ENCODE measurements at regions not wholly inside any gene's neighbourhood (a gene's known extent, or its start where the extent isn't known, plus 50 kb on each side); places are given as distances from the start of the nearest gene placed in this dataset.

- ATAC-seq (no peak), DNase-seq (ENCODE audit: low spot score in 2 of 2) (no peak)
- Mint-ChIP-seq H3K9me3 (peaks cover 8% of the 10 kb centered on the region), H3K4me1 (no peaks in the 10 kb centered on the region), H3K4me3 (no peak overlapping the region), H3K27ac (no peak overlapping the region), H3K36me3 (no peaks in the 10 kb centered on the region)
Observed at GRCh38 chr12:24608637-24609285, 340.1 kb downstream of the BCAT1 start.

- H3K4me1 Mint-ChIP-seq = no peaks in the 10 kb centered on the region
- DNase-seq (ENCODE audit: low spot score in 2 of 2) = no peak
- H3K4me3 Mint-ChIP-seq = no peak overlapping the region
- H3K27ac Mint-ChIP-seq = no peak overlapping the region
- no peak for ATAC-seq
- no peaks in the 10 kb centered on the region for H3K36me3 Mint-ChIP-seq
- peaks cover 8% of the 10 kb centered on the region for H3K9me3 Mint-ChIP-seq
Observed at GRCh38 chr12:24608108-24608507, 340.8 kb downstream of the BCAT1 start.

DNA sequence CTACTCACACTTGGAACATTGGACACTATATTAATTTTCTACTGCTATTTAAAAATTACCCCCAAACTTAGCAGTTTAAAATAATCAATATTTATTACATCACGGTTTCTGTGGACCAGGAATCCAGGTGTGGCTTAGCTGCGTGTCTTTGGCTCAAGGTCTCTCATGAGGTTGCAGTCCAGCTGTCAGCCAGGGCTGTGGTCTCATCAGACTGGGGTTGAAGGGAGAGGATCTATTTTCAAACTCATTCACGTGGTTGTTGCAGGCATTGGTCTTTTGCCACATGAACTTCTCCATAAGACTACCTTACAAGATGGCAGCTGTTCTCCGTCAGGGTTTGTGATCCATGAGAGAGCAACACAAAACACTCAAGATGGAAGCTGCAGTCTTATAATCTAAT, 343.0 kb downstream of the BCAT1 start:
- DNase-seq (ENCODE audit: low spot score in 2 of 2) (no peak), ATAC-seq (no peak)
- Mint-ChIP-seq H3K9me3 (peaks cover 8% of the 10 kb centered on the region), H3K27ac (no peak overlapping the region), H3K4me1 (peaks cover 2% of the 10 kb centered on the region), H3K36me3 (peaks cover 2% of the 10 kb centered on the region), H3K4me3 (no peak overlapping the region)

GRCh38 chr12:24605466-24605865, 343.4 kb downstream of the BCAT1 start:
- Mint-ChIP-seq H3K9me3 (peaks cover 8% of the 10 kb centered on the region), H3K4me1 (peaks cover 6% of the 10 kb centered on the region), H3K4me3 (no peak overlapping the region), H3K27ac (no peak overlapping the region), H3K36me3 (peaks cover 6% of the 10 kb centered on the region)
- DNase-seq (ENCODE audit: low spot score in 2 of 2) = no peak
- ATAC-seq = peak; percentile 43

DNA sequence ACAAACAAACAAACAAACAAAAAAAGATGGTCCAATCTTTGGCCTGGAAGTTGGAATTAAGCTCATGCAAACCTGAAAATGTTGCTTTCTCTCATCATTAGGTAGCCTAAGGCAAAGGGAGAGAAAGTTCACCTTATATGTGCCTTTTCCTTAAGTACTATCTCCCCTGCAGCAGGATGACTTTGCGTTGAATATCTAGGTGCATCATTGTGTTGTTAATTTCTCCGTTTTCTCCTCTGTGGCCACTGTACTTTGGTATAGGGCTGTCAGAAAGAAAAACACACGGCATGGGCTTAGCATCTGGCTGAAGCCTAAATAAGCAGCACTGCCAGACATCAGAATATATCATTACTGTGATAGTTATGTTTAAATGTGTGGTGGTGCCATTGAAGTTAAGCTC, 345.5 kb downstream of the BCAT1 start:
- ATAC-seq (no peak), DNase-seq (ENCODE audit: low spot score in 2 of 2) (no peak)
- Mint-ChIP-seq H3K27ac (no peak overlapping the region), H3K4me1 (peaks cover 6% of the 10 kb centered on the region), H3K36me3 (peaks cover 6% of the 10 kb centered on the region), H3K4me3 (no peak overlapping the region), H3K9me3 (peaks cover 4% of the 10 kb centered on the region)

GRCh38 chr12:24600996-24601395, 347.9 kb downstream of the BCAT1 start:
- H3K9me3 Mint-ChIP-seq = peaks cover 4% of the 10 kb centered on the region
- peak overlapping the region; percentile 71 for H3K27ac Mint-ChIP-seq
- H3K4me1 Mint-ChIP-seq = peaks cover 6% of the 10 kb centered on the region
- ATAC-seq (peak; percentile 92), DNase-seq (ENCODE audit: low spot score in 2 of 2) (no peak)
- no peak overlapping the region for H3K4me3 Mint-ChIP-seq
- peaks cover 6% of the 10 kb centered on the region for H3K36me3 Mint-ChIP-seq

- no peak for DNase-seq (ENCODE audit: low spot score in 2 of 2)
- ATAC-seq = peak; percentile 72
- Mint-ChIP-seq H3K36me3 (peaks cover 6% of the 10 kb centered on the region), H3K4me3 (no peak overlapping the region), H3K9me3 (peaks cover 3% of the 10 kb centered on the region), H3K27ac (peak overlapping the region; percentile 71), H3K4me1 (peaks cover 6% of the 10 kb centered on the region)
Observed at GRCh38 chr12:24600551-24600950, 348.4 kb downstream of the BCAT1 start.

GRCh38 chr12:24599736-24600135, 349.2 kb downstream of the BCAT1 start:
- Mint-ChIP-seq H3K9me3 (no peaks in the 10 kb centered on the region), H3K27ac (no peak overlapping the region), H3K4me3 (no peak overlapping the region), H3K4me1 (peaks cover 6% of the 10 kb centered on the region), H3K36me3 (peaks cover 6% of the 10 kb centered on the region)
- ATAC-seq = no peak
- no peak for DNase-seq (ENCODE audit: low spot score in 2 of 2)

DNA sequence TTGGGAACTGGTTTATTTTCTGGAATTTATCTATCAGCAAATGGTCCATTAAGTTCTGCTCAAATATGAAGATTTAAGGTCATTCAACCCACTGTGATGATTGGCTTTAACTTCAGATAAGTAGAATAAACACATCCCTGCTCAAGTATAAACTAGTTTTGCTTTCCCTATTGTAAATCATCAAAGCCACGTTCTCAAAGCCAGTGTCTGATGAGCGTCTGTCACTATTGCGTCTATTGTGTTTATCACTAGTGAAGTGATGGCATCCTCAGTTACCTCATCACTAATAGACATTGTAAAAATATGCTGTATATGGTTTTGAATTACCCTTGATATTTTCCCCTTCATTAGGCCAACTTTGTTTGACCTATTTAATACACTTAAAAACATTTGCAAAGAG, 351.3 kb downstream of the BCAT1 start:
- Mint-ChIP-seq H3K27ac (no peak overlapping the region), H3K9me3 (no peaks in the 10 kb centered on the region), H3K4me1 (peaks cover 6% of the 10 kb centered on the region), H3K36me3 (peaks cover 6% of the 10 kb centered on the region), H3K4me3 (no peak overlapping the region)
- DNase-seq (ENCODE audit: low spot score in 2 of 2) (no peak), ATAC-seq (no peak)

DNA sequence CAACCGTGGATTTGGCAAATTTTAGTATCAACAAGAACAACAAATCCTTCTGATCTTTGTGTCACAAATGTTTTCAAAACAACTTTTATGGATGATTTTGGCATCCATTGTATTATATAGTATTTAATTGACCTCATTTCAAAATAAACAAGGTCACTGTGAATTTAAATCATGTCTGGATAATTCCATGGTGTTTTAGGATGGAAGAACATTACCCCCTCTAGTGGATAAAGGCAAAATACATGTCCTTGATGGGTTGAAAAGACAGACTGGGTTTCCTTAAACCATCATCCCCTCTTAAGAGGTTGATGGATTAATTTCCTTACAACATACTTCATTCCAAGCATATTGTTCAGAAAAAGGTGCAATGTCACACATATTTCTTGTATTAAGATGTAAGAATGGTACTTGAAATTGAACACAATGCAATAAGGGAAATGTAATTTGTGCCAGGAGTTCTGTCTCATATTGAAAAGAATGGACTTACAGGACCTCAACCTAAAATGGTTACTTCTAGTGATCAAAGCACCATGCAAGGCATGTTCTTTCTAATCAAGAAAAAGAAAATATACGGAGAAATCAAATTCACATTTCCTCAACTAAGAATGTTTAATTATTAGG, 352.0 kb downstream of the BCAT1 start:
- H3K9me3 Mint-ChIP-seq = no peaks in the 10 kb centered on the region
- H3K36me3 Mint-ChIP-seq = peaks cover 6% of the 10 kb centered on the region
- ATAC-seq (no peak), DNase-seq (ENCODE audit: low spot score in 2 of 2) (no peak)
- no peak overlapping the region for H3K27ac Mint-ChIP-seq
- no peak overlapping the region for H3K4me3 Mint-ChIP-seq
- peaks cover 6% of the 10 kb centered on the region for H3K4me1 Mint-ChIP-seq

GRCh38 chr12:24595652-24596235, 353.2 kb downstream of the BCAT1 start:
- H3K36me3 Mint-ChIP-seq = peaks cover 2% of the 10 kb centered on the region
- no peak for ATAC-seq
- H3K9me3 Mint-ChIP-seq = no peaks in the 10 kb centered on the region
- no peak overlapping the region for H3K4me3 Mint-ChIP-seq
- peaks cover 2% of the 10 kb centered on the region for H3K4me1 Mint-ChIP-seq
- no peak for DNase-seq (ENCODE audit: low spot score in 2 of 2)
- H3K27ac Mint-ChIP-seq = no peak overlapping the region

- no peak overlapping the region for H3K27ac Mint-ChIP-seq
- DNase-seq (ENCODE audit: low spot score in 2 of 2) (no peak), ATAC-seq (no peak)
- no peak overlapping the region for H3K4me3 Mint-ChIP-seq
- H3K9me3 Mint-ChIP-seq = no peaks in the 10 kb centered on the region
- no peaks in the 10 kb centered on the region for H3K4me1 Mint-ChIP-seq
- no peaks in the 10 kb centered on the region for H3K36me3 Mint-ChIP-seq
Observed at GRCh38 chr12:24591715-24592440, 357.0 kb downstream of the BCAT1 start.

- no peaks in the 10 kb centered on the region for H3K9me3 Mint-ChIP-seq
- no peaks in the 10 kb centered on the region for H3K4me1 Mint-ChIP-seq
- DNase-seq (ENCODE audit: low spot score in 2 of 2) (no peak), ATAC-seq (no peak)
- H3K4me3 Mint-ChIP-seq = no peak overlapping the region
- no peaks in the 10 kb centered on the region for H3K36me3 Mint-ChIP-seq
- no peak overlapping the region for H3K27ac Mint-ChIP-seq
Observed at GRCh38 chr12:24591079-24591626, 357.7 kb downstream of the BCAT1 start.

GRCh38 chr12:24586293-24586692, 362.6 kb downstream of the BCAT1 start:
- Mint-ChIP-seq H3K9me3 (peaks cover 7% of the 10 kb centered on the region), H3K27ac (no peak overlapping the region), H3K4me1 (no peaks in the 10 kb centered on the region)

DNA sequence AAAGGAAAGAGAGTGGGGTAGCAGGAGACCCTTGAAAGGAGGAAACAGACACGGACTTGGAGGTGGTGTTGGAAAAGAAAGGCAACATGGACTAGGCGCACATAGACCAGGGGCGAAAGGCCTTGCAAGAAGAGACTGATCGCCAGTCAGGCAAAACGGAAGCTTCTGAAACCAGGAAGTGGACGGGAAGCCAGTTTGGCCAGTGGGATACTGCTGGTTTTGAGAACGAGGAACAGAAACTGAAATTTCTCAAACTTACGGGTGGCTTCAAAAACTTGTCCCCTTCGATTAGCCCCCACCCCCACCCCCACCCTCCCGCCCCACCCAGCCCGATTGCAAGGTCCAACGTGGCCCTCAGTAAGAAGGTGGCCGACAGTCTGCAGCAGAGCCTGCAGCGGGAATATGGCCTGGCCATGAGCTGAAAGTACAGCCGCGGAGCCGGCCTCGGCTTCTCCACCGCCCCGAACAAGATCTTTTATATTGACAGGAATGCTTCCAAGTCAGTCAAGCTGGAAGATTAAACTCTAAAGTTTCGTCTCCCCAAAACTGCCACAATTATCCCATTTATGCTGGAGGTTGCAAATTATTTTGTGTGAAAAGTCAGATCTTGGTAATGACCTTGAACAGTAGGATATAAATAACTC, 364.7 kb downstream of the BCAT1 start:
- no peak for DNase-seq (ENCODE audit: low spot score in 2 of 2)
- Mint-ChIP-seq H3K4me3 (no peak overlapping the region), H3K27ac (no peak overlapping the region), H3K36me3 (no peaks in the 10 kb centered on the region), H3K9me3 (peaks cover 11% of the 10 kb centered on the region), H3K4me1 (no peaks in the 10 kb centered on the region)
- ATAC-seq = no peak

More at GRCh38 chr12:24586293-24586692, 362.6 kb downstream of the BCAT1 start:
- DNase-seq (ENCODE audit: low spot score in 2 of 2) (no peak), ATAC-seq (no peak)
- Mint-ChIP-seq H3K36me3 (no peaks in the 10 kb centered on the region), H3K4me3 (no peak overlapping the region)

Data from stimulated activated effector memory CD8-positive, alpha-beta T cell treated with anti-CD3 and anti-CD28 coated beads, Interleukin-12 subunit alpha, Interleukin-12 subunit beta, amount 100 ng/mL, for 72 hours (primary cell).